Endodermal cell (in vitro differentiated cells): ENCODE measurements at regions not wholly inside any gene's neighbourhood (a gene's known extent, or its start where the extent isn't known, plus 50 kb on each side); places are given as distances from the start of the nearest gene placed in this dataset.

Experiments used
- DNase-seq: peaks from one replicate; pipeline ENCODE4 v3.0.0-alpha.2; 2017
- H3K27ac ChIP-seq: 2 replicates; pipeline ENCODE4 v1.5.1; 2013; ENCODE audit warnings: mild to moderate bottlenecking, low read depth, low read length, moderate library complexity
- H3K27me3 ChIP-seq: 2 replicates; pipeline ENCODE4 v1.6.1; 2013; ENCODE audit warnings: mild to moderate bottlenecking, low read length, moderate library complexity; ENCODE audit not compliant: insufficient read depth, control insufficient read depth, poor library complexity, severe bottlenecking
- H3K36me3 ChIP-seq: 2 replicates; pipeline ENCODE4 v1.7.0; 2013; ENCODE audit warnings: mild to moderate bottlenecking, low read length, moderate library complexity; ENCODE audit not compliant: control insufficient read depth, insufficient read depth
- H3K4me1 ChIP-seq: one replicate; pipeline ENCODE4 v1.7.0; 2013; ENCODE audit warnings: low read length; ENCODE audit not compliant: control insufficient read depth, insufficient read depth
- H3K4me3 ChIP-seq: 2 replicates; pipeline ENCODE4 v1.5.1; 2013; ENCODE audit warnings: mild to moderate bottlenecking, low read length, moderate library complexity
- H3K9ac ChIP-seq: 2 replicates; pipeline ENCODE4 v1.6.1; 2013; ENCODE audit warnings: mild to moderate bottlenecking, low read length, moderate library complexity; ENCODE audit not compliant: poor library complexity, severe bottlenecking; ENCODE audit errors: extremely low read depth
- H3K9me3 ChIP-seq: 2 replicates; pipeline ENCODE4 v1.6.1; 2013; ENCODE audit warnings: mild to moderate bottlenecking, low read length, moderate library complexity; ENCODE audit not compliant: control insufficient read depth
- H3K27ac Mint-ChIP-seq: 2 replicates; pipeline ENCODE4 v1.8.0; 2020; ENCODE audit warnings: mixed read lengths
- H3K27me3 Mint-ChIP-seq: 2 replicates; pipeline ENCODE4 v1.8.0; 2021; ENCODE audit warnings: mild to moderate bottlenecking, mixed read lengths; ENCODE audit not compliant: insufficient read depth
- H3K36me3 Mint-ChIP-seq: 2 replicates; pipeline ENCODE4 v1.8.0; 2020; ENCODE audit warnings: low read depth, mixed read lengths
- H3K4me1 Mint-ChIP-seq: 2 replicates; pipeline ENCODE4 v1.8.0; 2020; ENCODE audit warnings: mixed read lengths
- H3K4me3 Mint-ChIP-seq: 2 replicates; pipeline ENCODE4 v1.8.0; 2020; ENCODE audit warnings: mild to moderate bottlenecking, moderate library complexity, mixed read lengths
- H3K9me3 Mint-ChIP-seq: 2 replicates; pipeline ENCODE4 v1.8.0; 2020; ENCODE audit warnings: mild to moderate bottlenecking, mixed read lengths
- CTCF ChIP-seq: fragments of 200-600 bp; sonication (generic); conservative IDR thresholded peaks from 2 replicates; pipeline ENCODE4 v1.5.0; 2021; ENCODE audit warnings: antibody characterized with exemption, mild to moderate bottlenecking
- WGBS, 2 experiments: methylation state at CpG; one replicate each; pipeline versions ENCODE4 v1.1.5 to v1.1.7; 2013; ENCODE audit warnings: missing lambda C conversion rate in 2 of 2, mixed read lengths in 1 of 2; ENCODE audit not compliant: insufficient coverage in 1 of 2, insufficient read length in 1 of 2; 5-methylcytosine and 5-hydroxymethylcytosine counted together

DNA sequence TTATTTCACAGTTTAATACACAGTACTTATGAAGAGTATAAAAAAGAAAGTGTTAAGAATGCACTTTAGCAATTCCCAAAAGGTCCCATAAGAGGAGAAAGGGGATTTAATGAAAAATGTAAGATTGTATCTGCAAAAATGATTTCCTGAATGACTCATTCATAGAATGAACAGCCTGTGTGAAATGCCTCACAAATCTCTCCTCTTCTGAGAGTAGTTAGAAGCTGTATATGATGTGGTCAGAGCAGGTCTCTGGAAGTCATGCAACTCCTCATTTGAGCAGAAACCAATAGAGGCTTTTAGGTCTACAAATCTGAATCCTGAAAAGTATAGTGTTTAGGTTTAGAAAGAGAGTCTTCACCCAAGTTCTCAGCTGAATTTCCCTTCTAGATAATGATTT is 381.3 kb upstream of the INTU start:
- no peak for TF ChIP-seq CTCF
- H3K27ac ChIP-seq: no peak overlapping the region
- Mint-ChIP-seq H3K27me3 (no peaks in the 10 kb centered on the region), H3K4me3 (no peak overlapping the region), H3K27ac (no peak overlapping the region), H3K4me1 (no peaks in the 10 kb centered on the region), H3K9me3 (no peaks in the 10 kb centered on the region), H3K36me3 (no peaks in the 10 kb centered on the region)
- no peak overlapping the region for H3K4me3 ChIP-seq
- H3K4me1 ChIP-seq: no peaks in the 10 kb centered on the region
- no peak for DNase-seq
- H3K27me3 ChIP-seq: no peaks in the 10 kb centered on the region
- no peaks in the 10 kb centered on the region for H3K36me3 ChIP-seq
- no peak overlapping the region for H3K9ac ChIP-seq
- H3K9me3 ChIP-seq: no peaks in the 10 kb centered on the region

- Histone ChIP-seq H3K9me3 (no peaks in the 10 kb centered on the region), H3K36me3 (no peaks in the 10 kb centered on the region), H3K27ac (no peak overlapping the region), H3K4me1 (no peaks in the 10 kb centered on the region), H3K4me3 (no peak overlapping the region), H3K9ac (no peak overlapping the region), H3K27me3 (no peaks in the 10 kb centered on the region)
- H3K4me3 Mint-ChIP-seq: no peak overlapping the region
- no peaks in the 10 kb centered on the region for H3K27me3 Mint-ChIP-seq
- TF ChIP-seq CTCF: no peak
- 93 to 96% methylated on average over 4 of the region's 4 CpGs for WGBS, 2 experiments
- H3K9me3 Mint-ChIP-seq: no peaks in the 10 kb centered on the region
- H3K4me1 Mint-ChIP-seq: no peaks in the 10 kb centered on the region
- no peak overlapping the region for H3K27ac Mint-ChIP-seq
- DNase-seq: no peak
- no peaks in the 10 kb centered on the region for H3K36me3 Mint-ChIP-seq
These were observed 376.3 kb upstream of the INTU start for GRCh38 chr4:127256500-127256899.

DNA sequence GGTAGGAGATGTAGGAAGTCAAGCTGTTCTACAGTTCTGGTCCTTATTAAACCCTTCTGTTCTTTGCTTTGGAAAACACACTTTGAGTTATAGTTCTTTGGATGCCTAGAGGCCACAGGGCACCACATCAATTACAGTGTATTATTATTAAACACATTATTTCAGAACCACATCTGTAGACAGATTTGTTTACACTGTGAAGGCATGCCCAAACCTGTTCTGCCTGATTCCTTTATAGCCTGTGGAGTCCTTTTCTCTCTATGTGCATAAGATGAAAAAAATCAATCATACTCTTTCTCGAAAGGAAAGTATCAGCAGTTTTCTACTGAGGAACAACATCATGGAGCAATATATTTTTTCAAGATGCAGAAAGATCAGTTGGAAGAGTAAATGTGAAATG is 371.3 kb upstream of the INTU start:
- Mint-ChIP-seq H3K9me3 (peaks cover 11% of the 10 kb centered on the region), H3K27me3 (no peaks in the 10 kb centered on the region), H3K36me3 (no peaks in the 10 kb centered on the region), H3K27ac (no peak overlapping the region), H3K4me1 (no peaks in the 10 kb centered on the region), H3K4me3 (no peak overlapping the region)
- Histone ChIP-seq H3K4me1 (no peaks in the 10 kb centered on the region), H3K27ac (no peak overlapping the region), H3K4me3 (no peak overlapping the region), H3K9me3 (no peaks in the 10 kb centered on the region), H3K27me3 (no peaks in the 10 kb centered on the region), H3K9ac (no peak overlapping the region), H3K36me3 (no peaks in the 10 kb centered on the region)
- 88 to 100% methylated on average over 1 of the region's 1 CpG for WGBS, 2 experiments
- DNase-seq: no peak
- no peak for TF ChIP-seq CTCF
